Heart right ventricle (tissue), 16 donors: ENCODE measurements at regions not wholly inside any gene's neighbourhood (a gene's known extent, or its start where the extent isn't known, plus 50 kb on each side); places are given as distances from the start of the nearest gene placed in this dataset.
"Not testable (repeated sequence)": the region's sequence is repeated elsewhere in the genome, so short reads cannot be mapped to it uniquely, and the experiment has no call there.

Experiments used
- ATAC-seq, 8 donors: fragments of 200-7000 bp; cut with Tn5 transposase; one replicate each; pipeline ENCODE4 v1.9.1; 2020; ENCODE audit warnings: mild to moderate bottlenecking in 8 of 8, moderate library complexity in 8 of 8, moderate number of reproducible peaks in 1 of 8
- DNase-seq, 2 donors: peaks; one replicate each; pipeline ENCODE4 v3.0.0-alpha.2; 2020
- H3K27ac ChIP-seq, 10 donors: fragments of 200-600 bp; sonication (generic) in 2 of 10; one replicate each; pipeline versions ENCODE4 v1.5.0 to v1.8.0; 2020 to 2022; ENCODE audit warnings: mild to moderate bottlenecking in 3 of 10
- H3K27me3 ChIP-seq, 7 donors: fragments of 200-600 bp; one replicate each; pipeline ENCODE4 v1.8.0; 2021 to 2022; ENCODE audit warnings: mild to moderate bottlenecking in 2 of 7
- H3K36me3 ChIP-seq, 9 donors: fragments of 200-600 bp; sonication (generic) in 1 of 9; one replicate each; pipeline versions ENCODE4 v1.5.0 to v1.8.0; 2020 to 2022; ENCODE audit warnings: mild to moderate bottlenecking in 2 of 9
- H3K4me1 ChIP-seq, 9 donors: fragments of 200-600 bp; sonication (generic) in 1 of 9; one replicate each; pipeline versions ENCODE4 v1.5.0 to v1.8.0; 2020 to 2022; ENCODE audit warnings: mild to moderate bottlenecking in 4 of 9
- H3K4me3 ChIP-seq, 10 donors: fragments of 200-600 bp; sonication (generic) in 2 of 10; one replicate each; pipeline versions ENCODE4 v1.5.0 to v1.8.0; 2020 to 2022; ENCODE audit warnings: mild to moderate bottlenecking in 7 of 10, moderate library complexity in 2 of 10
- H3K9me3 ChIP-seq, 11 donors: fragments of 200-600 bp in 10 of 11; sonication (generic) in 2 of 11; one replicate each; pipeline versions ENCODE4 v1.5.0 to v1.8.0; 2013 to 2022; ENCODE audit warnings: mild to moderate bottlenecking in 2 of 11, control low read depth in 1 of 11, moderate library complexity in 1 of 11
- CTCF ChIP-seq, 9 donors: fragments of 200-600 bp; sonication (generic) in 2 of 9; IDR thresholded peaks; one replicate each; pipeline versions ENCODE4 v1.5.0 to v1.8.0; 2021 to 2022; ENCODE audit warnings: antibody characterized with exemption in 9 of 9, mild to moderate bottlenecking in 5 of 9, moderate library complexity in 1 of 9
- WGBS, 2 donors: extraction: QIAGEN DNeasy Blood & Tissue Kit; methylation state at CpG; one replicate each; pipeline ENCODE4 v1.1.7; 2013; ENCODE audit warnings: inconsistent platforms in 1 of 2; 5-methylcytosine and 5-hydroxymethylcytosine counted together
- intact Hi-C, 10 donors: fragments of 100-400 bp; cut with DNase I; formaldehyde crosslinking; loops; one replicate each; pipeline versions ENCODE4 v1.11.1 to v1.14.2; 2022
- donor health status: Arrhythmogenic right ventricular cardiomyopathy.
- donor health status: ischemic (EF 13 %, LVEDD 7.1; RV severe dilation, severe dysfunction).
- donor health status: healthy with polysubstance abuse.
- donor health status: DM: no; HTN: yes; CAD: no.
- donor health status: DM: no; HTN: no; CAD: no.
- donor health status: ischemic (EF 25% LVEDD 6.9; RV normal size, moderate dysfunction).
- donor health status: ischemic (EF 25% LVEDD 5.7; RV mildly dilated, moderate dysfunction).
- donor health status: healthy.
- donor health status: DM: yes; HTN: yes; CAD: no.
- donor health status: Ischemic cardiomyopathy.
- donor health status: ischemic (EF 35%, LVEDD 5.7; RV mildly dilated, moderate dysfunction).
- donor health status: nonischemic (EF 11% LVEDD 7.7; RV severe dilation, severe dysfunction).
- donor health status: DM: yes; HTN: yes; CAD: no.
- donor health status: PGD.
- donor health status: ischemic (EF 29% LVEDD 5.4; RV normal size, mild dysfunction).
- donor health status: nonischemic (EF 23%, LVEDD 6.1; RV moderate dilation, normal function).

GRCh38 chr1:76725864-76726619 is 141.2 kb upstream of the ST6GALNAC5 start:
- Histone ChIP-seq H3K36me3 (no peaks in the 10 kb centered on the region), H3K27ac (no peak overlapping the region), H3K4me3 (no peak overlapping the region), H3K27me3 (no peaks in the 10 kb centered on the region), H3K9me3 (no peaks in the 10 kb centered on the region), H3K4me1 (no peaks in the 10 kb centered on the region)
- no peak for DNase-seq
- TF ChIP-seq CTCF (IDR thresholded peaks at IDR 0.05) = no peak
- 65 to 70% methylated on average over 5 of the region's 5 CpGs for WGBS, 2 donors
- intact Hi-C loops = no loop called here
- no peak for ATAC-seq

GRCh38 chr1:76727520-76727919 is 139.8 kb upstream of the ST6GALNAC5 start:
- H3K4me3 ChIP-seq = no peak overlapping the region
- DNase-seq (no peak), ATAC-seq (peak in 2 of 8 donors; percentile 39 to 53)
- H3K27ac ChIP-seq = no peak overlapping the region
- no peaks in the 10 kb centered on the region for H3K27me3 ChIP-seq
- no peaks in the 10 kb centered on the region for H3K36me3 ChIP-seq
- H3K9me3 ChIP-seq = no peaks in the 10 kb centered on the region
- intact Hi-C loops = no loop called here
- H3K4me1 ChIP-seq = no peaks in the 10 kb centered on the region
- no peak for TF ChIP-seq CTCF (IDR thresholded peaks at IDR 0.05)

DNA sequence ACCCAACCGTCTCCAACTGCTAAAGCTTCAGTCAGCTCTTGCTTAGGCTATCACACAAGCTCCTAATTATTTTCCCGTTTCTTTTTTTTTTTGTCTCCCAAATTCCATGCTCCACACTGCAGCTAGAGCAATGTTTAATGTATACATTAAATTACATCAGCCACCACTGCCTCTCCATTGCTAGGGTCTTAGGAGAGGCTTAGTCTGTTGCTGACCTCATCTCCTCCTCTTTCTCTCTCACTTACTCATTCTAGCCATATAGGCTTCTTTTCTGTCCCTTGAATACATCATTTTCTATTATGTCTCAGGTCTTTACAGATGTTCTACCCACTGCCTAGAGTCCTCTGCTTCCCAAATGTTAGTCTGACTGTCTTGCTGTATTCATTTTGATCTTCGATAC is 138.1 kb upstream of the ST6GALNAC5 start:
- Histone ChIP-seq H3K27ac (no peak overlapping the region), H3K27me3 (no peaks in the 10 kb centered on the region), H3K36me3 (no peaks in the 10 kb centered on the region), H3K4me1 (no peaks in the 10 kb centered on the region), H3K4me3 (no peak overlapping the region), H3K9me3 (no peaks in the 10 kb centered on the region)
- DNase-seq = no peak
- TF ChIP-seq CTCF (IDR thresholded peaks at IDR 0.05) = no peak
- intact Hi-C loops = no loop called here
- no peak for ATAC-seq
- 88% methylated on average over 3 of the region's 3 CpGs for WGBS, 2 donors

DNA sequence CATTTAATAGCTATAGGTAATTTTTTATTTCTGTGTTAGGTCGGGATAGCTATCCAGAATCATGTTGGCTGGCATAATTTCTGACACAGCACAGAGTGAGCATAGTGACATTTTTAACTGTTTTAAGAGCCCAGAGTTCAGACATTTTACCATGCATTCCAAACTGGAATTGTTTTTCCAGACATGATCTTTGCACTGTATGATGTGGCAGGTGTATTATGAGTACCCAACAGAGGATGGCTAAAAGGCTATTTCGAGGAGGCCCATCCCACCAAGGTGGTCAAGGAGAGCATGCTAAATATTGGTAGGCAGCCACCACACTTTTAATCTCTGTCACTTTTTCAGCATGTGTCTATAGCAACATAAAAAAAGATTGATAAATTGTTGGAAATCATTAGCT is 137.3 kb upstream of the ST6GALNAC5 start:
- DNase-seq (no peak), ATAC-seq (no peak)
- intact Hi-C loops = no loop called here
- Histone ChIP-seq H3K4me1 (no peaks in the 10 kb centered on the region), H3K9me3 (peaks cover 0 to 6% (median 0%) of the 10 kb centered on the region in 11 donors), H3K36me3 (no peaks in the 10 kb centered on the region), H3K27me3 (no peaks in the 10 kb centered on the region), H3K27ac (no peak overlapping the region), H3K4me3 (no peak overlapping the region)
- 70 to 71% methylated on average over 2 of the region's 2 CpGs for WGBS, 2 donors
- no peak for TF ChIP-seq CTCF (IDR thresholded peaks at IDR 0.05)

- H3K4me1 ChIP-seq, H3K4me3 ChIP-seq, H3K27ac ChIP-seq, DNase-seq, ATAC-seq, H3K27me3 ChIP-seq, H3K36me3 ChIP-seq, intact Hi-C loops: not testable (repeated sequence)
- WGBS, 2 donors = 86 to 92% methylated on average over 1 of the region's 1 CpG
- H3K9me3 ChIP-seq = peaks cover 0 to 25% (median 4%) of the 10 kb centered on the region in 11 donors
Observed at GRCh38 chr1:76738355-76738754, 128.9 kb upstream of the ST6GALNAC5 start.

DNA sequence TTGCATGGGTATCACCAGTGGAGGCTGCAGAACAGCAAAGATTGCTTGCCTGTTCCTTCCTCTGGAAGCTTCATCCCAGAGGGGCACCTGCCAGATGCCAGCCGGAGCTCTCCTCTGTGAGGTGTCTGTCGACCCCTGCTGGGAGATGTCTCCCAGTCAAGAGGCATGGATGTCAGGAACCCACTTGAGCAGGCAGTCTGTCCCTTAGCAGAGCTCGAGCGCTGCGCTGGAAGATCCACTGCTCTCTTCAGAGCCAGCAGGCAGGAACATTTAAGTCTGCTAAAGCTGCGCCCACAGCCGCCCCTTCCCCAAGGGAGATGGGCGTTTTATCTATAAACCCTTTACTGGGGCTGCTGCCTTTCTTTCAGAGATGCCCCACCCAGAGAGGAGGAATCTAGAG is 126.3 kb upstream of the ST6GALNAC5 start:
- H3K4me3 ChIP-seq, H3K4me1 ChIP-seq, H3K27ac ChIP-seq, H3K27me3 ChIP-seq, DNase-seq, H3K36me3 ChIP-seq, ATAC-seq, intact Hi-C loops: not testable (repeated sequence)
- H3K9me3 ChIP-seq = peaks cover 0 to 32% (median 11%) of the 10 kb centered on the region in 11 donors
- WGBS, 2 donors = 80 to 81% methylated on average over 8 of the region's 8 CpGs
